ENCODE measurements at regions not wholly inside any gene's neighbourhood (a gene's known extent, or its start where the extent isn't known, plus 50 kb on each side); places are given as distances from the start of the nearest gene placed in this dataset.

DNA sequence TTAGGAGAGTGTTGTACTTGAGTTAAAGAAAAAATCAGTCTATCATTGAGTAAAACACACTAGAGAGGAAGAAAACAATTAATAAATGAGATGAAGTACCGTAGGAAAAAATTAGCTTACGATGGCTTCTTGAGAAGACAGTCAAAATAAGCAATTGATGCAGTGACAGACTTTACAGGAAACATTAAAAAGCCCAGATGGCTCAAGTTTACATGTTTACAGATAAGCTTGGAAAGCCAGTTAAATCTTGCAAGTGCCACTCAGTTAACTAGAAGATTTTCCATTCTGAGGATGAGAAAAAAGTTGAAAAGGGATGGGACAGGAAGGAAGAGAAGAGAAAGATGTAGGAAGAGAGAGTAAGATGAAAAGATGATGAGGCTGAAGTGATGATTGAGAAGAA lies 288.8 kb upstream of the FERMT1 start:
- WGBS = 93% methylated on average over 2 of the region's 2 CpGs
- Histone ChIP-seq H3K4me1 (ENCODE audit: insufficient read depth, low read length) (no peaks in the 10 kb centered on the region), H3K27ac (ENCODE audit: low read depth, low read length) (no peak overlapping the region), H3K9ac (ENCODE audit: low read depth, low read length) (no peak overlapping the region), H3K36me3 (ENCODE audit: insufficient read depth, low read length) (no peaks in the 10 kb centered on the region), H3K4me3 (ENCODE audit: low read length) (no peak overlapping the region), H3K27me3 (ENCODE audit: insufficient read depth, low read length) (no peaks in the 10 kb centered on the region), H3K9me3 (ENCODE audit: insufficient read depth, low read depth, low read length) (no peaks in the 10 kb centered on the region)

GRCh38 chr20:6410721-6411120 lies 287.9 kb upstream of the FERMT1 start:
- Histone ChIP-seq H3K9ac (ENCODE audit: low read depth, low read length) (no peak overlapping the region), H3K4me3 (ENCODE audit: low read length) (no peak overlapping the region), H3K36me3 (ENCODE audit: insufficient read depth, low read length) (no peaks in the 10 kb centered on the region), H3K9me3 (ENCODE audit: insufficient read depth, low read depth, low read length) (no peaks in the 10 kb centered on the region), H3K4me1 (ENCODE audit: insufficient read depth, low read length) (no peaks in the 10 kb centered on the region), H3K27ac (ENCODE audit: low read depth, low read length) (no peak overlapping the region), H3K27me3 (ENCODE audit: insufficient read depth, low read length) (no peaks in the 10 kb centered on the region)
- WGBS = 96% methylated on average over 2 of the region's 2 CpGs

GRCh38 chr20:6407163-6407562 lies 284.3 kb upstream of the FERMT1 start:
- H3K9ac ChIP-seq (ENCODE audit: low read depth, low read length) = no peak overlapping the region
- no peaks in the 10 kb centered on the region for H3K27me3 ChIP-seq (ENCODE audit: insufficient read depth, low read length)
- no peaks in the 10 kb centered on the region for H3K9me3 ChIP-seq (ENCODE audit: insufficient read depth, low read depth, low read length)
- H3K4me1 ChIP-seq (ENCODE audit: insufficient read depth, low read length) = no peaks in the 10 kb centered on the region
- no peaks in the 10 kb centered on the region for H3K36me3 ChIP-seq (ENCODE audit: insufficient read depth, low read length)
- WGBS = 92% methylated on average over 5 of the region's 5 CpGs
- H3K27ac ChIP-seq (ENCODE audit: low read depth, low read length) = no peak overlapping the region
- no peak overlapping the region for H3K4me3 ChIP-seq (ENCODE audit: low read length)

GRCh38 chr20:6401893-6402557 lies 279.2 kb upstream of the FERMT1 start:
- Histone ChIP-seq H3K36me3 (ENCODE audit: insufficient read depth, low read length) (no peaks in the 10 kb centered on the region), H3K27me3 (ENCODE audit: insufficient read depth, low read length) (no peaks in the 10 kb centered on the region), H3K27ac (ENCODE audit: low read depth, low read length) (no peak overlapping the region), H3K4me1 (ENCODE audit: insufficient read depth, low read length) (peaks cover 3% of the 10 kb centered on the region; the same call in 1 of the 2 replicates), H3K9me3 (ENCODE audit: insufficient read depth, low read depth, low read length) (no peaks in the 10 kb centered on the region), H3K4me3 (ENCODE audit: low read length) (no peak overlapping the region), H3K9ac (ENCODE audit: low read depth, low read length) (no peak overlapping the region)
- WGBS = 81% methylated on average over 3 of the region's 3 CpGs

DNA sequence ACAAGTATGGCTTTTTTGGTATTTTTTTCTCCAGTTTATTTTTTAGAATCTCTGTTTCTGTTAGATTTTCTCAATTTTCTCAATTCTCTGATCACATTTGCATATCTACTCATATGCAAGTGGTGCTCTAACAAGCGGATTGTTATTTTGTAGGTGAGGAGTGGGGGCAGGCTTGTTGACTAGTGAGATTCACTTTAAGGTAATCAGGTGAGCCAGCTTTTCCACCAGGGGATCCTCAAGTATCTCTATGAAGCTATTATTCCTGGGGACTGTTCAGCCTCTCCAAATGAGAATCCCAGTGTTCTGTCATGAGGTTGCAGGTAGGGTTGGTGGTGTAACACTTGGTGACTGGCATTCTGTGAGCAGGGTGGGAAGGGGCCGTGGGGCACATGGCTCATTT lies 274.3 kb upstream of the FERMT1 start:
- no peaks in the 10 kb centered on the region for H3K9me3 ChIP-seq (ENCODE audit: insufficient read depth, low read depth, low read length)
- H3K9ac ChIP-seq (ENCODE audit: low read depth, low read length) = no peak overlapping the region
- H3K4me3 ChIP-seq (ENCODE audit: low read length) = no peak overlapping the region
- no peaks in the 10 kb centered on the region for H3K36me3 ChIP-seq (ENCODE audit: insufficient read depth, low read length)
- 71% methylated on average over 2 of the region's 2 CpGs for WGBS
- H3K27ac ChIP-seq (ENCODE audit: low read depth, low read length) = no peak overlapping the region
- no peaks in the 10 kb centered on the region for H3K27me3 ChIP-seq (ENCODE audit: insufficient read depth, low read length)
- H3K4me1 ChIP-seq (ENCODE audit: insufficient read depth, low read length) = peaks cover 13% of the 10 kb centered on the region; the same call in 1 of the 2 replicates

- Histone ChIP-seq H3K4me3 (ENCODE audit: low read length) (no peak overlapping the region), H3K27me3 (ENCODE audit: insufficient read depth, low read length) (no peaks in the 10 kb centered on the region), H3K4me1 (ENCODE audit: insufficient read depth, low read length) (peaks cover 13% of the 10 kb centered on the region; the same call in 1 of the 2 replicates), H3K9me3 (ENCODE audit: insufficient read depth, low read depth, low read length) (no peaks in the 10 kb centered on the region), H3K36me3 (ENCODE audit: insufficient read depth, low read length) (no peaks in the 10 kb centered on the region), H3K27ac (ENCODE audit: low read depth, low read length) (no peak overlapping the region), H3K9ac (ENCODE audit: low read depth, low read length) (no peak overlapping the region)
- 0% methylated on average over 2 of the region's 2 CpGs for WGBS
Measured at GRCh38 chr20:6395695-6396094, 272.9 kb upstream of the FERMT1 start.

- Histone ChIP-seq H3K9me3 (ENCODE audit: insufficient read depth, low read depth, low read length) (no peaks in the 10 kb centered on the region), H3K4me3 (ENCODE audit: low read length) (no peak overlapping the region), H3K36me3 (ENCODE audit: insufficient read depth, low read length) (no peaks in the 10 kb centered on the region), H3K9ac (ENCODE audit: low read depth, low read length) (no peak overlapping the region), H3K27ac (ENCODE audit: low read depth, low read length) (no peak overlapping the region), H3K4me1 (ENCODE audit: insufficient read depth, low read length) (no peaks in the 10 kb centered on the region), H3K27me3 (ENCODE audit: insufficient read depth, low read length) (no peaks in the 10 kb centered on the region)
- 92% methylated on average over 3 of the region's 4 CpGs for WGBS
Measured at GRCh38 chr20:6388671-6389197, 265.9 kb upstream of the FERMT1 start.

DNA sequence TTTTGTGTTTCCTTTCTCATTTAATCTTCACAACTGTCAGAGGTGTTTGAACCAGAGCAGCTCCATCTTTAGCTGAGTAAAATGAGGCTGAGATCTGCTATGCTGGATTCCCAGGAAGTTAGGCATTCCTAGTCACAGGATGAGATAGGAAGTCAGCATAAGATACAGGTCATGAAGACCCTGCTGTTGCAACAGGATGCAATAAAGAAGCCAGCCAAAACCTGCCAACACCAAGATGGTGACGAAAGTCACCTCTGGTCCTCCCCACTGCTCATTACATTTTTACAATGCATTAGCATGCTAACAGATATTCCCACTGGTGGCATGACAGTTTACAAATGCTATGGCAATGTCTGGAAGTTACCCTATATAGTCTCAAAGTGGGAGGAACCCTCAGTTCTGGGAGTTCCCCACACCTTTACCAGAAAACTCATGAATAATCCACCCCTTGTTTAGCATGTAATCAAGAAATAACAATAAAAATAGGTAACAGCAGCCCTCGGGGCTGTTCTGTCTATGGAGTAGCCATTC lies 262.2 kb upstream of the FERMT1 start:
- no peaks in the 10 kb centered on the region for H3K9me3 ChIP-seq (ENCODE audit: insufficient read depth, low read depth, low read length)
- H3K27ac ChIP-seq (ENCODE audit: low read depth, low read length) = no peak overlapping the region
- WGBS = 90% methylated on average over 2 of the region's 2 CpGs

GRCh38 chr20:6384380-6384779 lies 261.6 kb upstream of the FERMT1 start:
- no peak overlapping the region for H3K4me3 ChIP-seq (ENCODE audit: low read length)
- H3K4me1 ChIP-seq (ENCODE audit: insufficient read depth, low read length) = no peaks in the 10 kb centered on the region; the same call in 1 of the 2 replicates
- H3K27ac ChIP-seq (ENCODE audit: low read depth, low read length) = no peak overlapping the region
- H3K9me3 ChIP-seq (ENCODE audit: insufficient read depth, low read depth, low read length) = no peaks in the 10 kb centered on the region
- 80% methylated on average over 4 of the region's 4 CpGs for WGBS
- no peak overlapping the region for H3K9ac ChIP-seq (ENCODE audit: low read depth, low read length)
- no peaks in the 10 kb centered on the region for H3K27me3 ChIP-seq (ENCODE audit: insufficient read depth, low read length)
- no peaks in the 10 kb centered on the region for H3K36me3 ChIP-seq (ENCODE audit: insufficient read depth, low read length)

More for the DNA sequence above, 262.2 kb upstream of the FERMT1 start:
- Histone ChIP-seq H3K36me3 (ENCODE audit: insufficient read depth, low read length) (no peaks in the 10 kb centered on the region), H3K27me3 (ENCODE audit: insufficient read depth, low read length) (no peaks in the 10 kb centered on the region), H3K4me1 (ENCODE audit: insufficient read depth, low read length) (no peaks in the 10 kb centered on the region; the same call in 1 of the 2 replicates), H3K4me3 (ENCODE audit: low read length) (no peak overlapping the region), H3K9ac (ENCODE audit: low read depth, low read length) (no peak overlapping the region)

GRCh38 chr20:6381887-6382286 lies 259.1 kb upstream of the FERMT1 start:
- Histone ChIP-seq H3K36me3 (ENCODE audit: insufficient read depth, low read length) (no peaks in the 10 kb centered on the region), H3K27ac (ENCODE audit: low read depth, low read length) (no peak overlapping the region), H3K9me3 (ENCODE audit: insufficient read depth, low read depth, low read length) (no peaks in the 10 kb centered on the region), H3K4me3 (ENCODE audit: low read length) (no peak overlapping the region), H3K4me1 (ENCODE audit: insufficient read depth, low read length) (no peaks in the 10 kb centered on the region; the same call in 1 of the 2 replicates), H3K27me3 (ENCODE audit: insufficient read depth, low read length) (no peaks in the 10 kb centered on the region), H3K9ac (ENCODE audit: low read depth, low read length) (no peak overlapping the region)
- 69% methylated on average over 4 of the region's 4 CpGs for WGBS

- Histone ChIP-seq H3K9me3 (ENCODE audit: insufficient read depth, low read depth, low read length) (no peaks in the 10 kb centered on the region), H3K27ac (ENCODE audit: low read depth, low read length) (no peak overlapping the region), H3K27me3 (ENCODE audit: insufficient read depth, low read length) (no peaks in the 10 kb centered on the region), H3K36me3 (ENCODE audit: insufficient read depth, low read length) (no peaks in the 10 kb centered on the region), H3K4me3 (ENCODE audit: low read length) (no peak overlapping the region), H3K4me1 (ENCODE audit: insufficient read depth, low read length) (no peaks in the 10 kb centered on the region), H3K9ac (ENCODE audit: low read depth, low read length) (no peak overlapping the region)
Measured at GRCh38 chr20:6362245-6362644, 239.4 kb upstream of the FERMT1 start.
